ENCODE measurements at regions not wholly inside any gene's neighbourhood (a gene's known extent, or its start where the extent isn't known, plus 50 kb on each side); places are given as distances from the start of the nearest gene placed in this dataset.

DNA sequence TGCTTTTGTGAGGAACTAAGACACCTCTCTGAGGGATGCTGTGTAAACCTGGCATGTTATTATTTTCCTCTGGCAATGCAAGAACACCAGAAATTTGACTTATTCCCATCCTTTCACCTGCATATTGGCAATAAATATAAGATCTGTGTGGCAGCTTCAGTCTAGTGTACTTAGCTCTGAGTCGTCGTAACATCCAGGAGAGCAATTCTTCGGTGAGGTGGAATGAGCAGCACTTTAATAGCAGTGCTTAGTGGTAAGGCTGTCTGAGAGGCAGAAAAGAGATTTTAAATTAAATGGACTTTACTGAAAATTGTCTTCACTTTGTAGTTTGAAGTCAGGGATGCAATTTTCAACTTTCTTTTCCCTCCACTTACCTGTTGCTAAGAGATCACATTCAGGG lies 344.9 kb downstream of the PCDH7 start:
- TF ChIP-seq POLR2A (IDR thresholded peaks at IDR 0.05; ENCODE audit: low read length) (no peak), GATA1 (IDR thresholded peaks at IDR 0.05; ENCODE audit: low read depth, low read length) (no peak)
